ENCODE measurements at regions not wholly inside any gene's neighbourhood (a gene's known extent, or its start where the extent isn't known, plus 50 kb on each side); places are given as distances from the start of the nearest gene placed in this dataset.

GRCh38 chr3:102063572-102063971 is 214.3 kb downstream of the NFKBIZ start:
- H3K27ac ChIP-seq: no peak overlapping the region
- TF ChIP-seq CTCF (IDR thresholded peaks at IDR 0.05) (no peak), ZFX (IDR thresholded peaks at IDR 0.05; ENCODE audit: borderline replicate concordance) (no peak)

- TF ChIP-seq CTCF (IDR thresholded peaks at IDR 0.05) (no peak), ZFX (IDR thresholded peaks at IDR 0.05; ENCODE audit: borderline replicate concordance) (no peak)
- H3K27ac ChIP-seq: no peak overlapping the region
These were observed 217.2 kb downstream of the NFKBIZ start for GRCh38 chr3:102066470-102066869.

- H3K27ac ChIP-seq: no peak overlapping the region
- TF ChIP-seq ZFX (IDR thresholded peaks at IDR 0.05; ENCODE audit: borderline replicate concordance) (no peak), CTCF (IDR thresholded peaks at IDR 0.05) (no peak)
These were observed 219.0 kb downstream of the NFKBIZ start for GRCh38 chr3:102068327-102068726.

GRCh38 chr3:102068736-102069135 is 219.4 kb downstream of the NFKBIZ start:
- no peak overlapping the region for H3K27ac ChIP-seq
- TF ChIP-seq ZFX (IDR thresholded peaks at IDR 0.05; ENCODE audit: borderline replicate concordance): no peak
- TF ChIP-seq CTCF (IDR thresholded peaks at IDR 0.05): no peak

- TF ChIP-seq ZFX (IDR thresholded peaks at IDR 0.05; ENCODE audit: borderline replicate concordance) (no peak), CTCF (IDR thresholded peaks at IDR 0.05) (no peak)
- no peak overlapping the region for H3K27ac ChIP-seq
These were observed 219.9 kb downstream of the NFKBIZ start for GRCh38 chr3:102069211-102069662.

GRCh38 chr3:102074946-102075345 is 225.6 kb downstream of the NFKBIZ start:
- TF ChIP-seq ZFX (IDR thresholded peaks at IDR 0.05; ENCODE audit: borderline replicate concordance) (no peak), CTCF (IDR thresholded peaks at IDR 0.05) (no peak)
- H3K27ac ChIP-seq: no peak overlapping the region

GRCh38 chr3:102078401-102078800 is 229.1 kb downstream of the NFKBIZ start:
- TF ChIP-seq CTCF (IDR thresholded peaks at IDR 0.05) (no peak), ZFX (IDR thresholded peaks at IDR 0.05; ENCODE audit: borderline replicate concordance) (no peak)
- no peak overlapping the region for H3K27ac ChIP-seq
